ENCODE measurements at regions not wholly inside any gene's neighbourhood (a gene's known extent, or its start where the extent isn't known, plus 50 kb on each side); places are given as distances from the start of the nearest gene placed in this dataset.

GRCh38 chr21:8994640-8995511, 1526.5 kb upstream of the TPTE start:
- H3K18ac ChIP-seq (ENCODE audit: extremely low read depth, low read length) = no peak overlapping the region
- H4K5ac ChIP-seq (ENCODE audit: insufficient read length, low read depth, low read length) = no peak overlapping the region
- H3K14ac ChIP-seq (ENCODE audit: insufficient read length) = no peak overlapping the region
- H3K9ac ChIP-seq (replicated peaks in 1 of 4; ENCODE audit: extremely low read depth in 1 of 4, low read depth in 3 of 4, low read length in 3 of 4) = no peak overlapping the region
- no peak overlapping the region for H3K56ac ChIP-seq (replicated peaks; ENCODE audit: insufficient read length, low read depth, low read length)
- no peak overlapping the region for H4K91ac ChIP-seq (replicated peaks; ENCODE audit: insufficient read length, low read length)
- no peak overlapping the region; a peak in 1 of 8 replicates for H3K4me3 ChIP-seq (ENCODE audit: extremely low read depth in 1 of 4, insufficient read depth in 2 of 4, low read depth in 3 of 4, low read length in 4 of 4)
- no peak overlapping the region for H2BK5ac ChIP-seq (ENCODE audit: low read depth, low read length)
- DNase-seq (ENCODE audit: low read depth in 1 of 2, low spot score in 2 of 2) = no peak
- POLR2A ChIA-PET (ENCODE audit: partially characterized antibody) = no interaction called here
- H3K79me2 ChIP-seq (ENCODE audit: control insufficient read depth in 1 of 2, insufficient read depth in 2 of 2, low read length in 2 of 2) = no peaks in the 10 kb centered on the region
- H2BK20ac ChIP-seq (ENCODE audit: low read length) = no peak overlapping the region
- H3K36me3 ChIP-seq (ENCODE audit: control insufficient read depth in 2 of 4, insufficient read depth in 4 of 4, low read length in 3 of 4) = no peaks in the 10 kb centered on the region
- H3K23ac ChIP-seq (ENCODE audit: insufficient read length) = no peak overlapping the region
- no peak overlapping the region for H2BK120ac ChIP-seq (replicated peaks; ENCODE audit: low read depth, low read length)
- H3K79me1 ChIP-seq (ENCODE audit: low read depth, low read length) = no peaks in the 10 kb centered on the region
- no peak overlapping the region for H2AK5ac ChIP-seq (ENCODE audit: low read depth, low read length)
- H2AFZ ChIP-seq (ENCODE audit: low read length) = no peak overlapping the region
- H2BK15ac ChIP-seq (ENCODE audit: low read length) = no peak overlapping the region
- H3K4me1 ChIP-seq (replicated peaks in 1 of 4; ENCODE audit: control insufficient read depth in 3 of 4, insufficient read depth in 4 of 4, low read length in 3 of 4) = no peaks in the 10 kb centered on the region
- no peak for TF ChIP-seq CHD1 (IDR thresholded peaks at IDR 0.05; ENCODE audit: low read depth, low read length)
- 0 out of 2 replicates have a peak, but pooled peaks have one; percentile 5 for TF ChIP-seq ZNF274 (IDR thresholded peaks at IDR 0.05; ENCODE audit: borderline replicate concordance, extremely low read depth, low read length)
- CTCF ChIA-PET (ENCODE audit: partially characterized antibody) = no interaction called here
- H3K23me2 ChIP-seq (ENCODE audit: low read depth, low read length) = no peaks in the 10 kb centered on the region
- peaks cover 88 to 89% of the 10 kb centered on the region in 2 experiments for H3K9me3 ChIP-seq (ENCODE audit: insufficient read depth in 2 of 2, low read depth in 1 of 2, low read length in 1 of 2)
- no peak overlapping the region for H2BK12ac ChIP-seq (ENCODE audit: low read depth, low read length)
- no peak overlapping the region for H3K4ac ChIP-seq (replicated peaks; ENCODE audit: insufficient read length, low read depth, low read length)
- no peak overlapping the region for H4K8ac ChIP-seq (ENCODE audit: extremely low read depth, insufficient read depth, low read length)
- FAIRE-seq = peak; percentile 85
- 49% methylated on average over 7 of the region's 7 CpGs; no CpG with 5 or more reads in 1 of the 2 experiments for WGBS, 2 experiments (ENCODE audit: extremely low coverage in 1 of 2, insufficient coverage in 1 of 2, insufficient read length in 1 of 2, insufficient replicate concordance in 2 of 2, low coverage in 1 of 2, low lambda C conversion rate in 2 of 2, missing lambda C conversion rate in 1 of 2)
- H3K4me2 ChIP-seq (ENCODE audit: insufficient read depth in 1 of 2, low read depth in 2 of 2, low read length in 2 of 2) = no peak overlapping the region
- no peaks in the 10 kb centered on the region for H4K20me1 ChIP-seq (replicated peaks in 1 of 2; ENCODE audit: control insufficient read depth in 1 of 2, insufficient read depth in 2 of 2, low read length in 2 of 2)
- H3K27ac ChIP-seq (ENCODE audit: low read depth, low read length) = no peak overlapping the region
- no peaks in the 10 kb centered on the region for H3K27me3 ChIP-seq (replicated peaks in 1 of 4; ENCODE audit: control insufficient read depth in 3 of 4, extremely low read depth in 1 of 4, insufficient read depth in 3 of 4, low read length in 3 of 4)

Data from H1 (cell line).